B cell (primary cell): ENCODE measurements at regions not wholly inside any gene's neighbourhood (a gene's known extent, or its start where the extent isn't known, plus 50 kb on each side); places are given as distances from the start of the nearest gene placed in this dataset.

ENCODE experiments used
- ATAC-seq: fragments of 200-7000 bp; cut with Tn5 transposase; one replicate; pipeline ENCODE4 v1.10.0; 2021; ENCODE audit warnings: low read depth, mild to moderate bottlenecking, moderate number of reproducible peaks, moderate library complexity
- CTCF ChIA-PET: fragments of 350-600 bp; sonication (Branson Sonifier 250); formaldehyde crosslinking; loops from one replicate; lab custom pipeline; 2021; ENCODE audit warnings: antibody characterized with exemption, inconsistent platforms; lab: Charles Lee
- POLR2A ChIA-PET: fragments of 350-600 bp; sonication (Branson Sonifier 250); formaldehyde crosslinking; loops from one replicate; lab custom pipeline; 2021; ENCODE audit warnings: antibody characterized with exemption; lab: Charles Lee
- DNase-seq: peaks from one replicate; pipeline ENCODE4 v3.0.0; 2013
- H2AFZ ChIP-seq: 2 replicates; pipeline ENCODE4 v1.6.1; 2012; ENCODE audit warnings: mild to moderate bottlenecking, low read depth, low read length; ENCODE audit not compliant: insufficient read depth, poor library complexity, severe bottlenecking
- H3K27ac ChIP-seq, 2 donors: 1 replicate in 1 of 2; 2 replicates in 1 of 2; pipeline ENCODE4 v1.5.1; 2012 to 2013; ENCODE audit warnings: low read length in 2 of 2, mild to moderate bottlenecking in 2 of 2, moderate library complexity in 1 of 2
- H3K27me3 ChIP-seq, 4 experiments: fragments of 200-600 bp in 1 of 4; sonication (generic) in 1 of 4; replicated peaks in 1 of 4; 1 replicate in 2 of 4; 2 replicates in 2 of 4; pipeline versions ENCODE4 v1.6.1 to v1.7.0; 2013 to 2016; ENCODE audit warnings: low read length in 3 of 4, mild to moderate bottlenecking in 2 of 4, mixed read lengths in 1 of 4, moderate library complexity in 1 of 4; ENCODE audit not compliant: insufficient read depth in 4 of 4, control insufficient read depth in 3 of 4; ENCODE audit errors: control extremely low read depth in 1 of 4
- H3K36me3 ChIP-seq, 2 experiments: replicated peaks in 1 of 2; 1 replicate in 1 of 2; 2 replicates in 1 of 2; pipeline versions ENCODE4 v1.6.1 to v1.7.1; 2013; ENCODE audit warnings: low read length in 1 of 2; ENCODE audit not compliant: insufficient read depth in 2 of 2, control insufficient read depth in 1 of 2; ENCODE audit errors: control extremely low read depth in 1 of 2, extremely low read depth in 1 of 2
- H3K4me1 ChIP-seq, 2 donors: fragments of 200-600 bp in 1 of 2; sonication (generic) in 1 of 2; 1 replicate in 1 of 2; 2 replicates in 1 of 2; pipeline versions ENCODE4 v1.5.1 to v1.6.1; 2013 to 2017; ENCODE audit warnings: low read length in 2 of 2; ENCODE audit not compliant: control insufficient read depth in 2 of 2, insufficient read depth in 2 of 2
- H3K4me2 ChIP-seq: replicated peaks from 2 replicates; pipeline ENCODE3; 2012; ENCODE audit warnings: mild to moderate bottlenecking, low read depth, low read length; ENCODE audit not compliant: poor library complexity, severe bottlenecking
- H3K4me3 ChIP-seq, 5 experiments: fragments of 200-600 bp in 1 of 5; sonication (generic) in 1 of 5; 1 replicate in 3 of 5; 2 replicates in 2 of 5; pipeline versions ENCODE4 v1.5.1 to v1.7.0; 2011 to 2016; ENCODE audit warnings: low read length in 4 of 5, mild to moderate bottlenecking in 4 of 5, low read depth in 2 of 5, control low read depth in 1 of 5, moderate library complexity in 1 of 5; ENCODE audit not compliant: insufficient read depth in 1 of 5; ENCODE audit errors: control extremely low read depth in 1 of 5, extremely low read depth in 1 of 5
- H3K79me2 ChIP-seq: fragments of 200-600 bp; sonication (generic); one replicate; pipeline ENCODE4 v1.6.0; 2016; ENCODE audit warnings: low read length; ENCODE audit not compliant: control insufficient read depth, insufficient read depth
- H3K9ac ChIP-seq: fragments of 200-600 bp; sonication (generic); 2 replicates; pipeline ENCODE4 v1.6.1; 2017; ENCODE audit warnings: mild to moderate bottlenecking, low read length, moderate library complexity
- H3K9me3 ChIP-seq, 3 donors: one replicate each; pipeline versions ENCODE4 v1.6.1 to v1.7.1; 2013; ENCODE audit warnings: low read length in 2 of 3; ENCODE audit not compliant: control insufficient read depth in 2 of 3, insufficient read depth in 1 of 3; ENCODE audit errors: control extremely low read depth in 1 of 3
- H4K20me1 ChIP-seq: 2 replicates; pipeline ENCODE4 v1.6.0; 2012; ENCODE audit warnings: mild to moderate bottlenecking, low read length; ENCODE audit not compliant: insufficient read depth, control insufficient read depth, poor library complexity, severe bottlenecking
- H3K27ac Mint-ChIP-seq: one replicate; pipeline ENCODE4 v1.8.0; 2021; ENCODE audit warnings: mixed read lengths
- H3K27me3 Mint-ChIP-seq: one replicate; pipeline ENCODE4 v1.8.0; 2021; ENCODE audit warnings: mixed read lengths
- H3K4me1 Mint-ChIP-seq: one replicate; pipeline ENCODE4 v1.8.0; 2021; ENCODE audit warnings: mixed read lengths
- H3K4me3 Mint-ChIP-seq: one replicate; pipeline ENCODE4 v1.8.0; 2021; ENCODE audit warnings: mixed read lengths
- H3K9me3 Mint-ChIP-seq: one replicate; pipeline ENCODE4 v1.8.0; 2022; ENCODE audit warnings: mixed read lengths; ENCODE audit not compliant: insufficient read depth
- CTCF ChIP-seq: fragments of 200-600 bp; IDR thresholded peaks from one replicate; pipeline ENCODE4 v1.8.0; 2022; ENCODE audit warnings: antibody characterized with exemption, mild to moderate bottlenecking
- EZH2 ChIP-seq: IDR thresholded peaks from 2 replicates; pipeline ENCODE4 v1.6.1; 2012; ENCODE audit warnings: borderline replicate concordance, low read depth, mild to moderate bottlenecking, moderate library complexity, low read length; ENCODE audit not compliant: insufficient read depth, poor library complexity, severe bottlenecking
- WGBS: methylation state at CpG from one replicate; pipeline ENCODE4 v1.1.5; 2013; ENCODE audit warnings: missing lambda C conversion rate; ENCODE audit not compliant: insufficient coverage; 5-methylcytosine and 5-hydroxymethylcytosine counted together
- intact Hi-C: fragments of 100-400 bp; cut with micrococcal nuclease; formaldehyde crosslinking; loops from one replicate; pipeline ENCODE4 v1.10.0; 2022

DNA sequence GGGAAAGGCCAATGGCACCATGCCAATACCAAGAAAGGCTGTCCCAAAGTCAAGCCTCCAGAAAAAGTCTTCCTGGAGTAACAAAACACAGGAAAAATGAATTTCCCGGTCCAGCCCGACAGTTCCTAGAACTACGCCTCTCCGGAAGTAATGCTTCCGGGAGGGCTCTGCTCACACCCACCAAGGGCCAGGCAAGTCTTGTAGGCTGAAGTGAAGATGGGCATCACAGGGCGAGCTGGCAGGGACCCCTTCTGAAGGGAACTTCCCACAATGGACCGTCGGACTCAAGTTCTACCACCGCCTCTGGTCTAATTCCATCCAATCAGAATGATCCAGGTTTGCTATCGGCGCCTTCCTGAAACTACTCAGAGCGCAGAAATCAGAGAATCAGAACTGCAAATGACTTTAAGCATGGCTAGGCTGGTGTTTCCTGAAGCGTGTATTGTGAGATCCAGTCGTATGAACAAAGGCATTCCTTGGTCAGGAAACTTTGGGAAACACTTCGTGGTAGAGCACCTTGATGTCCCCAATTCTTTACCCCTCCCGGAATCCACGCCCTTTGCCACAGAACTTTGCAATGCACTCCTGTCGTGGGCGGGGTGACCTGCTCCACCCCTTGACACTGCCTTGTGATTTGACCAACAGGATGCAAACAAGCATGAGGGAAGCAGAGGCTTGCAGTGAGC lies 127.8 kb downstream of the BCOR start:
- Mint-ChIP-seq H3K4me3 (no peak overlapping the region), H3K4me1 (no peaks in the 10 kb centered on the region), H3K27ac (no peak overlapping the region), H3K27me3 (peaks cover 8% of the 10 kb centered on the region), H3K9me3 (peaks cover 4% of the 10 kb centered on the region)
- no peak overlapping the region for H3K9ac ChIP-seq
- H3K27me3 ChIP-seq = peaks cover 0 to 2% (median 0%) of the 10 kb centered on the region in 4 experiments
- ATAC-seq (no peak), DNase-seq (no peak)
- peaks cover 0 to 5% of the 10 kb centered on the region in 2 donors for H3K4me1 ChIP-seq
- peaks cover 0 to 12% (median 0%) of the 10 kb centered on the region in 3 donors for H3K9me3 ChIP-seq
- H3K4me2 ChIP-seq = no peak overlapping the region
- no peaks in the 10 kb centered on the region for H4K20me1 ChIP-seq
- intact Hi-C loops = no loop called here
- H3K36me3 ChIP-seq = no peaks in the 10 kb centered on the region
- 95% methylated on average over 8 of the region's 19 CpGs for WGBS
- no peak overlapping the region for H3K27ac ChIP-seq
- ChIA-PET CTCF (no interaction called here), POLR2A (no interaction called here)
- no peak overlapping the region for H2AFZ ChIP-seq
- TF ChIP-seq EZH2 (no peak), CTCF (no peak)
- H3K79me2 ChIP-seq = no peaks in the 10 kb centered on the region
- no peak overlapping the region for H3K4me3 ChIP-seq

- no peak overlapping the region for H3K27ac Mint-ChIP-seq
Observed at GRCh38 chrX:39971760-39972159, 126.0 kb downstream of the BCOR start.

More at GRCh38 chrX:39971760-39972159, 126.0 kb downstream of the BCOR start:
- Histone ChIP-seq H3K9me3 (peaks cover 0 to 12% (median 0%) of the 10 kb centered on the region in 3 donors), H3K4me1 (peaks cover 0 to 5% of the 10 kb centered on the region in 2 donors), H4K20me1 (no peaks in the 10 kb centered on the region), H3K9ac (no peak overlapping the region), H3K4me2 (no peak overlapping the region), H3K4me3 (no peak overlapping the region), H3K27me3 (peaks cover 0 to 2% (median 0%) of the 10 kb centered on the region in 4 experiments), H2AFZ (no peak overlapping the region), H3K27ac (no peak overlapping the region), H3K79me2 (no peaks in the 10 kb centered on the region), H3K36me3 (no peaks in the 10 kb centered on the region)
- H3K9me3 Mint-ChIP-seq = peaks cover 4% of the 10 kb centered on the region
- no peak overlapping the region for H3K4me3 Mint-ChIP-seq
- 100% methylated on average over 1 of the region's 2 CpGs for WGBS
- CTCF ChIA-PET = no interaction called here
- DNase-seq (no peak), ATAC-seq (no peak)
- POLR2A ChIA-PET = no interaction called here
- peaks cover 8% of the 10 kb centered on the region for H3K27me3 Mint-ChIP-seq
- H3K4me1 Mint-ChIP-seq = no peaks in the 10 kb centered on the region
- intact Hi-C loops = no loop called here
- TF ChIP-seq CTCF = no peak
- TF ChIP-seq EZH2 = no peak
